ENCODE measurements at regions not wholly inside any gene's neighbourhood (a gene's known extent, or its start where the extent isn't known, plus 50 kb on each side); places are given as distances from the start of the nearest gene placed in this dataset.
"Not testable (repeated sequence)": the region's sequence is repeated elsewhere in the genome, so short reads cannot be mapped to it uniquely, and the experiment has no call there.

GRCh38 chr9:115855458-115856133 is 298.0 kb upstream of the PAPPA start:
- no peak overlapping the region for H3K4me3 ChIP-seq (ENCODE audit: low read length)
- no peaks in the 10 kb centered on the region for H3K9me3 ChIP-seq (replicated peaks; ENCODE audit: insufficient read depth, low read length)
- no peaks in the 10 kb centered on the region for H3K4me1 ChIP-seq (ENCODE audit: low read length)
- DNase-seq: no peak
- no peaks in the 10 kb centered on the region for H4K20me1 ChIP-seq (ENCODE audit: insufficient read depth, low read length)
- H3K79me2 ChIP-seq (ENCODE audit: low read length): no peaks in the 10 kb centered on the region
- no peak overlapping the region for H3K27ac ChIP-seq (ENCODE audit: low read length)
- H3F3A ChIP-seq (ENCODE audit: insufficient read depth, low read length): no peaks in the 10 kb centered on the region
- H3K9ac ChIP-seq (ENCODE audit: low read length): no peak overlapping the region
- no peaks in the 10 kb centered on the region for H3K36me3 ChIP-seq (replicated peaks; ENCODE audit: insufficient read depth, low read length)
- H3K9me2 ChIP-seq (replicated peaks; ENCODE audit: insufficient read depth, low read length): no peaks in the 10 kb centered on the region
- H2AFZ ChIP-seq (ENCODE audit: low read length): no peak overlapping the region
- H3K27me3 ChIP-seq (replicated peaks; ENCODE audit: insufficient read depth, low read length): no peaks in the 10 kb centered on the region
- no peak for TF ChIP-seq EZH2phosphoT487 (IDR thresholded peaks at IDR 0.05; ENCODE audit: low read length)
- no peak for TF ChIP-seq CTCF (IDR thresholded peaks at IDR 0.05; ENCODE audit: low read length)
- no peak for TF ChIP-seq EZH2 (optimal IDR thresholded peaks at IDR 0.05; ENCODE audit: low read depth, low read length)
- no peak overlapping the region for H3K4me2 ChIP-seq (ENCODE audit: low read depth, low read length)

- not testable (repeated sequence) for H3K4me3 ChIP-seq (ENCODE audit: low read length); H3K9ac ChIP-seq (ENCODE audit: low read length); H4K20me1 ChIP-seq (ENCODE audit: insufficient read depth, low read length); H3K27me3 ChIP-seq (replicated peaks; ENCODE audit: insufficient read depth, low read length); H3K36me3 ChIP-seq (replicated peaks; ENCODE audit: insufficient read depth, low read length); H3K27ac ChIP-seq (ENCODE audit: low read length); H3K9me2 ChIP-seq (replicated peaks; ENCODE audit: insufficient read depth, low read length); H3K4me2 ChIP-seq (ENCODE audit: low read depth, low read length); H3F3A ChIP-seq (ENCODE audit: insufficient read depth, low read length); H3K4me1 ChIP-seq (ENCODE audit: low read length); H3K79me2 ChIP-seq (ENCODE audit: low read length); H2AFZ ChIP-seq (ENCODE audit: low read length); DNase-seq; H3K9me3 ChIP-seq (replicated peaks; ENCODE audit: insufficient read depth, low read length)
These were observed 295.2 kb upstream of the PAPPA start for GRCh38 chr9:115858421-115858820.

GRCh38 chr9:115862021-115862420 is 291.6 kb upstream of the PAPPA start:
- Histone ChIP-seq H3K4me3 (ENCODE audit: low read length) (no peak overlapping the region), H4K20me1 (ENCODE audit: insufficient read depth, low read length) (no peaks in the 10 kb centered on the region), H3K4me1 (ENCODE audit: low read length) (no peaks in the 10 kb centered on the region), H2AFZ (ENCODE audit: low read length) (no peak overlapping the region), H3K9me2 (replicated peaks; ENCODE audit: insufficient read depth, low read length) (no peaks in the 10 kb centered on the region), H3F3A (ENCODE audit: insufficient read depth, low read length) (no peaks in the 10 kb centered on the region), H3K27ac (ENCODE audit: low read length) (no peak overlapping the region), H3K9ac (ENCODE audit: low read length) (no peak overlapping the region), H3K9me3 (replicated peaks; ENCODE audit: insufficient read depth, low read length) (no peaks in the 10 kb centered on the region), H3K4me2 (ENCODE audit: low read depth, low read length) (no peak overlapping the region), H3K27me3 (replicated peaks; ENCODE audit: insufficient read depth, low read length) (no peaks in the 10 kb centered on the region), H3K36me3 (replicated peaks; ENCODE audit: insufficient read depth, low read length) (no peaks in the 10 kb centered on the region), H3K79me2 (ENCODE audit: low read length) (no peaks in the 10 kb centered on the region)
- TF ChIP-seq EZH2 (optimal IDR thresholded peaks at IDR 0.05; ENCODE audit: low read depth, low read length) (no peak), EZH2phosphoT487 (IDR thresholded peaks at IDR 0.05; ENCODE audit: low read length) (no peak), CTCF (IDR thresholded peaks at IDR 0.05; ENCODE audit: low read length) (no peak)
- DNase-seq: no peak

GRCh38 chr9:115864581-115864980 is 289.0 kb upstream of the PAPPA start:
- Histone ChIP-seq H2AFZ (ENCODE audit: low read length) (no peak overlapping the region), H3F3A (ENCODE audit: insufficient read depth, low read length) (no peaks in the 10 kb centered on the region), H3K27ac (ENCODE audit: low read length) (no peak overlapping the region), H3K9me3 (replicated peaks; ENCODE audit: insufficient read depth, low read length) (no peaks in the 10 kb centered on the region), H3K36me3 (replicated peaks; ENCODE audit: insufficient read depth, low read length) (no peaks in the 10 kb centered on the region), H3K4me3 (ENCODE audit: low read length) (no peak overlapping the region), H3K9me2 (replicated peaks; ENCODE audit: insufficient read depth, low read length) (no peaks in the 10 kb centered on the region), H3K4me2 (ENCODE audit: low read depth, low read length) (no peak overlapping the region), H3K27me3 (replicated peaks; ENCODE audit: insufficient read depth, low read length) (no peaks in the 10 kb centered on the region), H3K9ac (ENCODE audit: low read length) (no peak overlapping the region), H3K79me2 (ENCODE audit: low read length) (no peaks in the 10 kb centered on the region), H3K4me1 (ENCODE audit: low read length) (no peaks in the 10 kb centered on the region), H4K20me1 (ENCODE audit: insufficient read depth, low read length) (no peaks in the 10 kb centered on the region)
- DNase-seq: no peak
- TF ChIP-seq EZH2 (optimal IDR thresholded peaks at IDR 0.05; ENCODE audit: low read depth, low read length) (no peak), CTCF (IDR thresholded peaks at IDR 0.05; ENCODE audit: low read length) (no peak), EZH2phosphoT487 (IDR thresholded peaks at IDR 0.05; ENCODE audit: low read length) (no peak)
